GM18951 (cell line): ENCODE measurements at regions not wholly inside any gene's neighbourhood (a gene's known extent, or its start where the extent isn't known, plus 50 kb on each side); places are given as distances from the start of the nearest gene placed in this dataset.

Experiments used
- POLR2A ChIP-seq: IDR thresholded peaks from 4 replicates; pipeline ENCODE4 v1.6.1; 2011; ENCODE audit warnings: mild to moderate bottlenecking; ENCODE audit not compliant: insufficient read length, insufficient read depth; ENCODE audit errors: extremely low read depth
- in situ Hi-C: fragments of 300-500 bp; cut with MboI; formaldehyde crosslinking; loops from one replicate; pipeline ENCODE4 v1.12.0; 2022; ENCODE audit warnings: low sequenced_read_pairs, mixed read lengths, inconsistent platforms; ENCODE audit not compliant: unreplicated experiment

- TF ChIP-seq POLR2A = no peak
- in situ Hi-C loops = no loop called here
Observed at GRCh38 chr20:50337521-50338466, 147.2 kb downstream of the CEBPB start.

- in situ Hi-C loops = no loop called here
- no peak for TF ChIP-seq POLR2A
Observed at GRCh38 chr20:50338479-50339391, 148.1 kb downstream of the CEBPB start.

- in situ Hi-C loops = no loop called here
- TF ChIP-seq POLR2A = no peak
Observed at GRCh38 chr20:50339466-50339901, 148.9 kb downstream of the CEBPB start.

- in situ Hi-C loops = no loop called here
- no peak for TF ChIP-seq POLR2A
Observed at GRCh38 chr20:50340541-50340940, 149.9 kb downstream of the CEBPB start.

- in situ Hi-C loops = no loop called here
- no peak for TF ChIP-seq POLR2A
Observed at GRCh38 chr20:50341050-50341449, 150.4 kb downstream of the CEBPB start.

GRCh38 chr20:50341880-50342637, 151.4 kb downstream of the CEBPB start:
- no peak for TF ChIP-seq POLR2A
- in situ Hi-C loops = no loop called here

- no peak for TF ChIP-seq POLR2A
- in situ Hi-C loops = no loop called here
Observed at GRCh38 chr20:50342638-50343102, 152.0 kb downstream of the CEBPB start.

GRCh38 chr20:50343125-50343489, 152.5 kb downstream of the CEBPB start:
- no peak for TF ChIP-seq POLR2A
- in situ Hi-C loops = no loop called here

GRCh38 chr20:50343490-50344179, 153.0 kb downstream of the CEBPB start:
- TF ChIP-seq POLR2A = no peak
- in situ Hi-C loops = no loop called here

GRCh38 chr20:50344232-50345071, 153.8 kb downstream of the CEBPB start:
- in situ Hi-C loops = no loop called here
- no peak for TF ChIP-seq POLR2A

- in situ Hi-C loops = no loop called here
- no peak for TF ChIP-seq POLR2A
Observed at GRCh38 chr20:50345712-50346373, 155.2 kb downstream of the CEBPB start.
